Hepatocyte (in vitro differentiated cells): ENCODE measurements at regions not wholly inside any gene's neighbourhood (a gene's known extent, or its start where the extent isn't known, plus 50 kb on each side); places are given as distances from the start of the nearest gene placed in this dataset.

Experiments used
- DNase-seq: peaks from one replicate; pipeline ENCODE4 v3.0.0-alpha.2; 2016; ENCODE audit warnings: low spot score
- H2AFZ ChIP-seq: fragments of 200-600 bp; sonication (generic); 2 replicates; pipeline ENCODE4 v1.6.0; 2016; ENCODE audit warnings: antibody characterized with exemption, mild to moderate bottlenecking
- H3K27ac ChIP-seq: fragments of 200-600 bp; sonication (generic); 2 replicates; pipeline ENCODE4 v1.5.1; 2016; ENCODE audit warnings: mild to moderate bottlenecking
- H3K27me3 ChIP-seq: fragments of 200-600 bp; sonication (generic); 2 replicates; pipeline ENCODE4 v1.6.1; 2016
- H3K36me3 ChIP-seq: fragments of 200-600 bp; sonication (generic); replicated peaks from 2 replicates; pipeline ENCODE4 v1.5.1; 2016; ENCODE audit warnings: low read depth; ENCODE audit not compliant: insufficient read depth
- H3K4me1 ChIP-seq: fragments of 200-600 bp; sonication (generic); 2 replicates; pipeline ENCODE4 v1.5.1; 2016; ENCODE audit warnings: mild to moderate bottlenecking, moderate library complexity; ENCODE audit not compliant: insufficient read depth
- H3K4me2 ChIP-seq: fragments of 200-600 bp; sonication (generic); 2 replicates; pipeline ENCODE4 v1.6.0; 2016
- H3K4me3 ChIP-seq: fragments of 200-600 bp; sonication (generic); 2 replicates; pipeline ENCODE4 v1.5.1; 2016; ENCODE audit warnings: mild to moderate bottlenecking
- H3K79me2 ChIP-seq: fragments of 200-600 bp; sonication (generic); 2 replicates; pipeline ENCODE4 v1.6.0; 2017; ENCODE audit warnings: mild to moderate bottlenecking
- H3K9me2 ChIP-seq: fragments of 200-600 bp; sonication (generic); replicated peaks from 2 replicates; pipeline ENCODE4 v1.6.0; 2017; ENCODE audit warnings: mild to moderate bottlenecking; ENCODE audit not compliant: insufficient read depth
- H3K9me3 ChIP-seq: fragments of 200-600 bp; sonication (generic); 2 replicates; pipeline ENCODE4 v1.5.1; 2016; ENCODE audit warnings: low read depth, mild to moderate bottlenecking
- H4K20me1 ChIP-seq: fragments of 200-600 bp; sonication (generic); 2 replicates; pipeline ENCODE4 v1.6.0; 2016; ENCODE audit warnings: mild to moderate bottlenecking; ENCODE audit not compliant: insufficient read depth, poor library complexity, severe bottlenecking
- CTCF ChIP-seq: fragments of 200-600 bp; sonication (generic); IDR thresholded peaks from 2 replicates; pipeline ENCODE4 v1.5.1; 2016; ENCODE audit warnings: antibody characterized with exemption, mild to moderate bottlenecking; ENCODE audit not compliant: poor library complexity
- EZH2 ChIP-seq: fragments of 200-600 bp; sonication (generic); IDR thresholded peaks from 2 replicates; pipeline ENCODE4 v1.6.1; 2016; ENCODE audit warnings: antibody characterized with exemption, mild to moderate bottlenecking, borderline replicate concordance
- EZH2phosphoT487 ChIP-seq: fragments of 200-600 bp; sonication (generic); IDR thresholded peaks from one replicate; pipeline ENCODE4 v1.6.1; 2018; ENCODE audit warnings: antibody characterized with exemption, mild to moderate bottlenecking, low read depth, moderate library complexity; ENCODE audit not compliant: unreplicated experiment, severe bottlenecking
- WGBS: methylation state at CpG from one replicate; pipeline ENCODE4 v1.1.6; 2016; ENCODE audit warnings: low lambda C conversion rate; ENCODE audit errors: missing lambda C conversion rate; 5-methylcytosine and 5-hydroxymethylcytosine counted together

- 54% methylated on average over 2 of the region's 2 CpGs for WGBS
- no peak overlapping the region for H3K27ac ChIP-seq
- H3K79me2 ChIP-seq = no peaks in the 10 kb centered on the region
- no peak overlapping the region for H3K4me2 ChIP-seq
- no peaks in the 10 kb centered on the region for H3K4me1 ChIP-seq
- peaks cover 8% of the 10 kb centered on the region for H3K9me3 ChIP-seq
- no peaks in the 10 kb centered on the region for H3K9me2 ChIP-seq
- TF ChIP-seq EZH2phosphoT487 = no peak
- TF ChIP-seq CTCF = no peak
- TF ChIP-seq EZH2 = no peak
- H3K27me3 ChIP-seq = peaks cover 3% of the 10 kb centered on the region
- no peaks in the 10 kb centered on the region for H3K36me3 ChIP-seq
- H3K4me3 ChIP-seq = no peak overlapping the region
- H4K20me1 ChIP-seq = no peaks in the 10 kb centered on the region
- DNase-seq = no peak
- no peak overlapping the region for H2AFZ ChIP-seq
Measured at GRCh38 chr10:113484487-113484886, 68.4 kb upstream of the HABP2 start.

GRCh38 chr10:113485736-113486135 lies 67.1 kb upstream of the HABP2 start:
- Histone ChIP-seq H3K4me3 (no peak overlapping the region), H3K4me1 (no peaks in the 10 kb centered on the region), H3K27ac (no peak overlapping the region)

GRCh38 chr10:113486531-113486930 lies 66.3 kb upstream of the HABP2 start:
- no peak overlapping the region for H3K4me3 ChIP-seq
- no peaks in the 10 kb centered on the region for H3K9me2 ChIP-seq
- H2AFZ ChIP-seq = no peak overlapping the region
- WGBS = 85% methylated on average over 4 of the region's 4 CpGs
- H3K9me3 ChIP-seq = no peaks in the 10 kb centered on the region
- TF ChIP-seq CTCF (no peak), EZH2phosphoT487 (no peak), EZH2 (no peak)
- no peaks in the 10 kb centered on the region for H3K4me1 ChIP-seq
- no peak overlapping the region for H3K4me2 ChIP-seq
- no peak for DNase-seq
- no peaks in the 10 kb centered on the region for H3K36me3 ChIP-seq
- H3K79me2 ChIP-seq = no peaks in the 10 kb centered on the region
- peaks cover 3% of the 10 kb centered on the region for H3K27me3 ChIP-seq
- H4K20me1 ChIP-seq = no peaks in the 10 kb centered on the region
- H3K27ac ChIP-seq = no peak overlapping the region

More at GRCh38 chr10:113485736-113486135, 67.1 kb upstream of the HABP2 start:
- Histone ChIP-seq H3K9me2 (no peaks in the 10 kb centered on the region), H3K27me3 (peaks cover 3% of the 10 kb centered on the region), H2AFZ (no peak overlapping the region), H4K20me1 (no peaks in the 10 kb centered on the region), H3K36me3 (no peaks in the 10 kb centered on the region), H3K4me2 (no peak overlapping the region), H3K79me2 (no peaks in the 10 kb centered on the region), H3K9me3 (no peaks in the 10 kb centered on the region)
- WGBS = 76% methylated on average over 1 of the region's 1 CpG
- TF ChIP-seq EZH2 (no peak), CTCF (no peak), EZH2phosphoT487 (no peak)
- DNase-seq = no peak

GRCh38 chr10:113487154-113487553 lies 65.7 kb upstream of the HABP2 start:
- 81% methylated on average over 1 of the region's 1 CpG for WGBS
- no peak for DNase-seq
- no peaks in the 10 kb centered on the region for H3K9me3 ChIP-seq
- no peaks in the 10 kb centered on the region for H3K36me3 ChIP-seq
- no peak overlapping the region for H3K4me3 ChIP-seq
- H2AFZ ChIP-seq = no peak overlapping the region
- H3K4me1 ChIP-seq = no peaks in the 10 kb centered on the region
- H3K27me3 ChIP-seq = peaks cover 3% of the 10 kb centered on the region
- H3K4me2 ChIP-seq = no peak overlapping the region
- no peak overlapping the region for H3K27ac ChIP-seq
- TF ChIP-seq CTCF (no peak), EZH2 (no peak), EZH2phosphoT487 (no peak)
- H3K9me2 ChIP-seq = no peaks in the 10 kb centered on the region
- H4K20me1 ChIP-seq = no peaks in the 10 kb centered on the region
- H3K79me2 ChIP-seq = no peaks in the 10 kb centered on the region
